ENCODE measurements at regions not wholly inside any gene's neighbourhood (a gene's known extent, or its start where the extent isn't known, plus 50 kb on each side); places are given as distances from the start of the nearest gene placed in this dataset.
"Not testable (repeated sequence)": the region's sequence is repeated elsewhere in the genome, so short reads cannot be mapped to it uniquely, and the experiment has no call there.

DNA sequence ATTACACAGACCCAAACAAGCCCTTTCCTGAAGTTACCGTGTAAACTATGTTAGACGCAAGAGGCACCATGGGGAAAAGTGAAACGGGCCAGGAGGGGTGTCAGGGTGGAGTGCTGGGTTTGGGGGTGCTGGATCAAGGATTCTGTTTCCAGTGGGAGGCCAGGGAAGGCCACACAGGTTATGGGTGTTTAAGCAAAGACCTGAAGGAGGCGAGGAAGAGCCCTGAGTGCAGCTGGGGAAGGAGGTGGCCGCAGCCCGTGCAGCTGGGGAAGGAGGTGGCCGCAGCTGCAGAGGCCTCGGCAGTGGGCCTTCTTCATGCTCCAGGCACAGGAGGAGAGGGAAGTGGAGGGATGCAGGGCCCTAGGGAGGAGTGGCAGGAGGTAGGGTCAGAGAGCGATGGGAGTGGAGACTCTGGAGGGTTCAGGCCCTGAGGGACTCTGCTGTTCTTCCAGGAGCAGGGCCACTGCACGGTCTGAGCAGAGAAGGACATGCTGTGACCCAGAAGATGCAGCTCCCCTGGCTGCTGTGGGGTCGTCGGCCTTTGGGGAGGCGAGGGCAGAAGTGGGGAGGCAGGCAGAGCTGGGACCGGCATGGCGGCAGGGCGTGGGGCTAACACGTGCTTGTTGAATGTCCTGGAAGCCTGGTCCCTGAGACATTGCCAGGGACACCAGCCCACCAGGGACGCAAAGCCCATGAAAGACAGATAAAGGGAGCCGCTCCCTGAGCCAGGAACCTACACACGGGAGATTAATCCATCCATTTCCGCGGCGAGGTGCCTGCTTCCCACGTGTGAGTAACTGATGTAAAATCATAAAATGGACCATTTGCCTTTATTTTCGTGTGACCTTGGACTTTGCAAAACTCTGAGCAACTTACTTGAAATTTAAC, 1049.1 kb downstream of the BRD1 start:
- no peak for DNase-seq (ENCODE audit: low read depth)

DNA sequence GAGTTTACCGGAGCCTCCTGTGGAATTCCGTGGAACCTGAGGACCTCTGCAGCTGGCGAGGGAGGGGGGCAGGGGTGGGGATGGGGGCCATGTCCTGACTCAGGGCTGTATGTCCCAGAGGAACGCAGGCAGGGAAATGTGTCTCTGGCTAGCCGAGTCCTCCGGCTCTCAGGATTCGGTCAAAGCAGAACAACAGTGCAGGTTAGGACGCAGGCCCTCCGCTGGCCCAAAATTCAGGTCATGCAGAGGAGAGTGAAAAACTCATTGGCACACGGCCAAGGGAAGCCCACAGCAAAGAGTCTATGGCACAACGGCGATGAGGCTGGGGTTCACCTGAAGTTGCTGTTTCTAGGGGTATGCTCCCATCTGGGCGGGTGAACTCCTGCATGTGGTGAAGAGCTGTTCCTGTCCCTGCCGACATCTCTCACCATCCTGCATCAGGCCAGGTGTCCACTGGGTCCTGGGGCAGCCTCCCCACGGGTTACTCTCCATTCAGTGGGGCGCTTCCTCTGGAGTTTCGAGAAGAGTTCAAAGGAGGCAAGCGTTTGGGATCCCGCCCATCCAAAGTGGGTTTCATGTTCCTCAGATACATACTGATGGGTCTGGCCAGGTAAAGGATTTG, 1055.3 kb downstream of the BRD1 start:
- no peak for DNase-seq (ENCODE audit: low read depth)

GRCh38 chr22:48765595-48765994, 1062.1 kb downstream of the BRD1 start:
- DNase-seq (ENCODE audit: low read depth): no peak

DNA sequence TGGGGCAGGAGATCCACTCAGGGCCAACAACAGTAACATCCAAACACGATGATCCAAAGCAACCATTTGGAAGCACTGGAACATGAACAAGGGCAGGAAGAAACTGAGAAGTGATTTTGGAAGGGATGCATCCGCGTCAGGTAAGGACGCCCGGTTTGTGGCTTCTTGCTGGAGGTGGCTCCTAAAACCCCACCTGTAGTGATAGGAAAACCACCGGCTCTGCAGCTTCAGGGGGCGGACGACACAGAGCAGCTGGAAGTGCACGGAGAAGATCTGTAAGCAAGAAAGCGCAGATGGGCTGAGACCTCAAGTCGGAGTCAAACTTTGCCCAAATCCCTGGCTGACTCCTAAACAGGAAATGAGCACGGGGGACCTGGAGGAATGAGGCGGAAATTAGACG, 1066.1 kb downstream of the BRD1 start:
- no peak for DNase-seq (ENCODE audit: low read depth)

DNA sequence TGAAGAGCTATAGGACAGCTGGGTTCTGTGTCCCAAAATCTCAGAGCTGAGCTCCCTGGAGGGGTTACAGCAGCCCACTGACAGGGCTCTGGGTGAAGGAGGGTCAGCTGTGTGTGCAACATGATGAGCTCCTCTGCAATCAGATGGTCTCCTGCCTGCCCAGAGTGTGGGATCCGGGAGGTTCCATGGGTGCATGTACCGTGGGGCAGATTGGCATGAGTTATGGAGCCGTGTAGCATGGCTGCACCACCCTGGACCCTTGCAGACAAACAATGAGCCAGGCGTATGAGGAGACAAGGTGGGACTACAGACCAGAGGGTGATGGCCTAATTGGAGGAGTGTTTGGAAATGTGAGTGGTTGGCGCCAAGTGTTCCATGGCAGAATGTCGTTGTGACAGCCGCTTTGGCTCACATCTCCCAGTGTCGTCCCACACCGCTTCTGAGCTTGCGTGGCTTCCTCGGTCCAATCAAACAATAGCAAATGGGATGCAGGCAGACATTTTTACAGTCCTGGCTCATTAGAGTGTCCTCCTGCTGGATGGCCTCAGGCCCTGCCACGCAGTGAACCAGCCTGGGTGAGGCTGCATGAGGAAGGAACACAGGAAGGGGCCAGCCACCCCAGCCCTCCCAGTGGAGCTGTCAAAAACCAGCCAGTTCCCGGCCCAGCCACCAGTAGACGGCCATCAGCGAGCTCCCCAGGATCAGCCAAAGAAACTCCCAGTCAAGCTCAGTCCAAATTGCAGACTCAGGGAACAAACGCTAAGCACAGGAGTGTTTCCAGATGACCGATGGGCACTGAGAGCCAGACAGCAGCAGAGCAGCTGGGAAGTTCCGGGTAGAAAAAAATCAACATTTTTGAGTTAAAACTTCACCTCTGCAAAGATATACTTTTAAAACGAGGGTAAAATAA, 1066.9 kb downstream of the BRD1 start:
- no peak for DNase-seq (ENCODE audit: low read depth)

DNA sequence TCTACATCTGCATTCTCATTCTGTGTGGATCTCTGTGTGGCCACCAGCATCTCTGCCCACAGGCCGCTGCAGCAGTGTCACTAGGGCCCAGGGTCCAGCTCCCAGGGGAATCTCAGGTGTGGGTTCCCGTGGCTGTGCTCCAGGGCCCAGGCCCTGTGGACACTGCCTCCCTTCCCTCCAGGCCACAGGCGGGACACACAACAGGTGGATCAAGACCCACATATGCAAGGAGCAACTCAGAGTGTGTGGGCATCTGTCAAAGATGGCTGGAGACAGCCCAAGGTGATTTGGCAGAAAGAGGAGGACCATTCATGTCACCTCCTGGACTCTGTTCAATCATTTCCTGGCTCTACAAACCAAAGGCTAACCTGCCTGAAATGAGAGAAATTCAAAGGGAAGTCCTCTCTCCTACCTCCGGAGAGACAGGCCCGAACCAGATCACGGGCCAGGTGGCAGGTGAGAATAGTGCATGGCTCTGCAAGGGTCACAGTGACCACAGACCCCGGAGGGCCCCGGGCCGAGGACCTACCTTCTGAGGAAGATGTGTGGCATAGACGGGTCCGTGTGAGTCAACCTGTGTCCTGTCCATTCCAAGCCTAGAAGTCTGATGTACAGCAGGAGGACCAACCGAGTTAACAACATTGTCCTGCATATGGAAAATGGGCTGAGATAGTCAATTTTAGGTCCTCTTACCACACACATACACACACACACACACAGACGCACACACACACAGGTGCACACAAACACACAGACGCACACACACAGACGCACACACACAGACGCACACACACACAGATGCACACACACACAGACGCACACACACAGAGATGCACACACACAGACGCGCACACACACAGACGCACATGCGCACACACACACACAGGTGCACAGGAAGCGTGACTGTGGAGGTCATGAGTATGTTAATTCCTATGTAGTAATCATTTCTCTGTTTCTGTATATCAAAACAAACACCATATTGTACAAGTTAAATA, 1068.5 kb downstream of the BRD1 start:
- no peak for DNase-seq (ENCODE audit: low read depth)

GRCh38 chr22:48757985-48758561, 1069.6 kb downstream of the BRD1 start:
- DNase-seq (ENCODE audit: low read depth): no peak

GRCh38 chr22:48757581-48757980, 1070.1 kb downstream of the BRD1 start:
- DNase-seq (ENCODE audit: low read depth): no peak

GRCh38 chr22:48757135-48757534, 1070.5 kb downstream of the BRD1 start:
- DNase-seq (ENCODE audit: low read depth): not testable (repeated sequence)

GRCh38 chr22:48756146-48757111, 1071.2 kb downstream of the BRD1 start:
- no peak for DNase-seq (ENCODE audit: low read depth)

- DNase-seq (ENCODE audit: low read depth): no peak
Measured at GRCh38 chr22:48755059-48755949, 1072.4 kb downstream of the BRD1 start.

- DNase-seq (ENCODE audit: low read depth): no peak
Measured at GRCh38 chr22:48754611-48755058, 1073.0 kb downstream of the BRD1 start.

DNA sequence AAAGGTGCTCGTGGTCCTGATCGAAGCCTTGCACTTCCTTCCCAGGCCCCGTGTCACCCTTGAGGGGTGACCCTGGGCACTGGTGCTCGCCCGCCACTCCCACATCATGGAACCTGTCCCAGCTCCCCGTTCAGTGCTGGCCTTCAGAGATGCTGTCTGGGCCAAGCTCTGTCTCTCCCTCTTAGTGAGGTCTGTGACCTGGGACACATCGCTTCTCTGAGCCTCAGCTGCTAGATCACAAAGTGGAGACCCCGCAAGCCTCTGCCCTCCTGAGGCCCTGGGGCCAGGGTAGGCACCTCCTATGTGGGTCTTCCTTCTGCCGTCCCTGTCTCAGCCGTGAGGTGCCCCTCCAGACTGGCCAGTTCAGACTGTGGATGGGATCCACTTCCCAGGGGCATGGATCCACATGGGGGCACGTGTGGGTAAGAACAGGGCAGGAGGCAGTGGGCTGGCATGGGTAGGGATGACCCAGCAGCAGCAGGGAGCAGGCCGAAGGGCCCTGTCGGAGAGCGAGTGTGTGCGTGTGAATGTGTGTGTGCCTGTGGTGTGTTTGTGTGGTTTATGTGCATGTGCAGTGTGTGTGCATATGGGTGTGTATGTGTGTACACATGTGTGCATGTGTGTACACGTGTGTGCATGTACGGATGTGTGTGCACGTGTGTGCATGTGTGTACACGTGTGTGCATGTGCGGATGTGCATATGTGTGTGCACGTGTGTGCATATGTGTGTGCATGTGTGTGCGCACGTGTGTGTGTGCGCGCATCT, 1073.7 kb downstream of the BRD1 start:
- DNase-seq (ENCODE audit: low read depth): no peak

GRCh38 chr22:48753381-48753730, 1074.3 kb downstream of the BRD1 start:
- no peak for DNase-seq (ENCODE audit: low read depth)

- DNase-seq (ENCODE audit: low read depth): no peak
Measured at GRCh38 chr22:48752451-48753380, 1075.0 kb downstream of the BRD1 start.
